H1 (cell line): ENCODE measurements at regions not wholly inside any gene's neighbourhood (a gene's known extent, or its start where the extent isn't known, plus 50 kb on each side); places are given as distances from the start of the nearest gene placed in this dataset.

Experiments
- CTCF ChIA-PET: fragments of 300-600 bp; sonication (Branson Sonifier 250); formaldehyde crosslinking; loops from one replicate; lab custom pipeline; 2021; ENCODE audit not compliant: partially characterized antibody; lab: Charles Lee
- POLR2A ChIA-PET: fragments of 300-600 bp; sonication (Branson Sonifier 250); formaldehyde crosslinking; loops from one replicate; lab custom pipeline; 2021; ENCODE audit warnings: inconsistent platforms; ENCODE audit not compliant: partially characterized antibody; lab: Charles Lee
- DNase-seq, 2 experiments: peaks; one replicate each; pipeline versions ENCODE4 v3.0.0 to v3.0.0-alpha.2; 2010 to 2022; ENCODE audit warnings: low spot score in 2 of 2, low read depth in 1 of 2, mixed read lengths in 1 of 2
- FAIRE-seq: peaks from 2 replicates; lab custom pipeline; 2011; peaks lifted over from hg19 to GRCh38; lab: Jason Lieb, UNC
- H2AFZ ChIP-seq: 2 replicates; pipeline ENCODE4 v1.8.1; 2012; ENCODE audit warnings: low read length, inconsistent platforms
- H2AK5ac ChIP-seq: 2 replicates; pipeline ENCODE4 v1.6.1; 2013; ENCODE audit warnings: low read depth, low read length
- H2BK120ac ChIP-seq: replicated peaks from 2 replicates; pipeline ENCODE3; 2013; ENCODE audit warnings: low read depth, low read length, inconsistent platforms
- H2BK12ac ChIP-seq: 2 replicates; pipeline ENCODE4 v1.6.1; 2013; ENCODE audit warnings: low read depth, low read length
- H2BK15ac ChIP-seq: 2 replicates; pipeline ENCODE4 v1.6.1; 2013; ENCODE audit warnings: low read length
- H2BK20ac ChIP-seq: 2 replicates; pipeline ENCODE4 v1.6.1; 2013; ENCODE audit warnings: low read length
- H2BK5ac ChIP-seq: 2 replicates; pipeline ENCODE4 v1.6.1; 2013; ENCODE audit warnings: low read depth, low read length
- H3K14ac ChIP-seq: 2 replicates; pipeline ENCODE4 v1.6.1; 2013; ENCODE audit warnings: inconsistent platforms; ENCODE audit not compliant: insufficient read length
- H3K18ac ChIP-seq: 2 replicates; pipeline ENCODE4 v1.6.1; 2013; ENCODE audit warnings: low read length; ENCODE audit errors: extremely low read depth
- H3K23ac ChIP-seq: 2 replicates; pipeline ENCODE4 v1.6.1; 2013; ENCODE audit warnings: inconsistent platforms; ENCODE audit not compliant: insufficient read length
- H3K23me2 ChIP-seq: 2 replicates; pipeline ENCODE4 v1.6.1; 2013; ENCODE audit warnings: low read depth, low read length
- H3K27ac ChIP-seq: 2 replicates; pipeline ENCODE4 v1.6.1; 2011; ENCODE audit warnings: low read depth, low read length, inconsistent platforms
- H3K27me3 ChIP-seq, 4 experiments: replicated peaks in 1 of 4; 1 replicate in 1 of 4; 2 replicates in 3 of 4; pipeline versions ENCODE4 v1.6.1 to v1.8.1; 2011 to 2013; ENCODE audit warnings: low read length in 3 of 4, mild to moderate bottlenecking in 3 of 4, inconsistent platforms in 2 of 4, mixed read lengths in 2 of 4, moderate library complexity in 1 of 4; ENCODE audit not compliant: control insufficient read depth in 3 of 4, insufficient read depth in 3 of 4; ENCODE audit errors: extremely low read depth in 1 of 4
- H3K36me3 ChIP-seq, 4 experiments: 2 replicates each; pipeline versions ENCODE4 v1.6.1 to v1.8.1; 2011 to 2013; ENCODE audit warnings: mild to moderate bottlenecking in 4 of 4, low read length in 3 of 4, moderate library complexity in 2 of 4, control low read depth in 1 of 4, inconsistent platforms in 1 of 4; ENCODE audit not compliant: insufficient read depth in 4 of 4, control insufficient read depth in 2 of 4
- H3K4ac ChIP-seq: replicated peaks from 2 replicates; pipeline ENCODE3; 2013; ENCODE audit warnings: low read length, low read depth, mixed read lengths, inconsistent platforms; ENCODE audit not compliant: insufficient read length
- H3K4me1 ChIP-seq, 4 experiments: replicated peaks in 1 of 4; 1 replicate in 1 of 4; 2 replicates in 3 of 4; pipeline versions ENCODE4 v1.6.1 to v1.8.1; 2011 to 2013; ENCODE audit warnings: low read length in 3 of 4, inconsistent platforms in 2 of 4, mixed read lengths in 1 of 4; ENCODE audit not compliant: insufficient read depth in 4 of 4, control insufficient read depth in 3 of 4
- H3K4me2 ChIP-seq, 2 experiments: 2 replicates each; pipeline versions ENCODE4 v1.6.1 to v1.8.1; 2011 to 2013; ENCODE audit warnings: low read depth in 2 of 2, low read length in 2 of 2, control low read depth in 1 of 2, inconsistent platforms in 1 of 2, mild to moderate bottlenecking in 1 of 2; ENCODE audit not compliant: insufficient read depth in 1 of 2
- H3K4me3 ChIP-seq, 4 experiments: fragments of 200-600, 300-600 bp in 1 of 4; sonication (generic), shearing (Covaris generic), sonication (Bioruptor Twin) in 1 of 4; 2 replicates each; pipeline versions ENCODE4 v1.5.1 to v1.8.1; 2011 to 2016; ENCODE audit warnings: low read length in 4 of 4, low read depth in 3 of 4, control low read depth in 2 of 4, inconsistent platforms in 2 of 4, mild to moderate bottlenecking in 2 of 4, mixed read lengths in 1 of 4, moderate library complexity in 1 of 4; ENCODE audit not compliant: insufficient read depth in 2 of 4; ENCODE audit errors: extremely low read depth in 1 of 4
- H3K56ac ChIP-seq: replicated peaks from 2 replicates; pipeline ENCODE3; 2013; ENCODE audit warnings: low read depth, mild to moderate bottlenecking, mixed read lengths, low read length, inconsistent platforms; ENCODE audit not compliant: insufficient read length
- H3K79me1 ChIP-seq: 2 replicates; pipeline ENCODE4 v1.6.1; 2013; ENCODE audit warnings: low read depth, low read length, control low read depth
- H3K79me2 ChIP-seq, 2 experiments: 2 replicates each; pipeline versions ENCODE4 v1.6.1 to v1.8.1; 2012 to 2013; ENCODE audit warnings: low read length in 2 of 2, mild to moderate bottlenecking in 2 of 2, inconsistent platforms in 1 of 2; ENCODE audit not compliant: insufficient read depth in 2 of 2, control insufficient read depth in 1 of 2
- H3K9ac ChIP-seq, 4 experiments: replicated peaks in 1 of 4; 1 replicate in 1 of 4; 2 replicates in 3 of 4; pipeline versions ENCODE4 v1.6.1 to v1.8.1; 2011 to 2013; ENCODE audit warnings: low read depth in 3 of 4, low read length in 3 of 4, control low read depth in 2 of 4, mild to moderate bottlenecking in 2 of 4, moderate library complexity in 2 of 4, inconsistent platforms in 1 of 4; ENCODE audit errors: extremely low read depth in 1 of 4
- H3K9me3 ChIP-seq, 2 experiments: 2 replicates each; pipeline versions ENCODE4 v1.6.1 to v1.8.1; 2012 to 2013; ENCODE audit warnings: mild to moderate bottlenecking in 2 of 2, moderate library complexity in 2 of 2, control low read depth in 1 of 2, inconsistent platforms in 1 of 2, low read depth in 1 of 2, low read length in 1 of 2, mixed read lengths in 1 of 2; ENCODE audit not compliant: insufficient read depth in 2 of 2
- H4K20me1 ChIP-seq, 2 experiments: replicated peaks in 1 of 2; 2 replicates each; pipeline versions ENCODE3 to v1.8.1; 2011 to 2013; ENCODE audit warnings: inconsistent platforms in 2 of 2, low read length in 2 of 2, mild to moderate bottlenecking in 1 of 2; ENCODE audit not compliant: insufficient read depth in 2 of 2, control insufficient read depth in 1 of 2
- H4K5ac ChIP-seq: 2 replicates; pipeline ENCODE4 v1.6.1; 2013; ENCODE audit warnings: low read length, low read depth, mixed read lengths, inconsistent platforms; ENCODE audit not compliant: insufficient read length
- H4K8ac ChIP-seq: 2 replicates; pipeline ENCODE4 v1.8.0; 2013; ENCODE audit warnings: mild to moderate bottlenecking, moderate library complexity, low read length, inconsistent platforms; ENCODE audit not compliant: insufficient read depth; ENCODE audit errors: extremely low read depth
- H4K91ac ChIP-seq: replicated peaks from 2 replicates; pipeline ENCODE3; 2013; ENCODE audit warnings: low read length, mixed read lengths, inconsistent platforms; ENCODE audit not compliant: insufficient read length
- ASH2L ChIP-seq: fragments of 200-600, 300-600 bp; sonication (generic); IDR thresholded peaks from one replicate; pipeline ENCODE4 v1.7.1; 2017; ENCODE audit warnings: low read length
- CBX5 ChIP-seq: fragments of 300-800, 300-1000 bp; sonication (generic); IDR thresholded peaks from 2 replicates; pipeline ENCODE4 v1.7.1; 2016; ENCODE audit warnings: antibody characterized with exemption, low read length, low read depth
- E2F6 ChIP-seq: IDR thresholded peaks from 2 replicates; pipeline ENCODE4 v1.6.1; 2012; ENCODE audit warnings: inconsistent platforms
- FOSL1 ChIP-seq: IDR thresholded peaks from 2 replicates; pipeline ENCODE4 v1.6.1; 2011; ENCODE audit warnings: mild to moderate bottlenecking, low read depth, low read length, moderate library complexity; ENCODE audit not compliant: insufficient read depth
- JUN ChIP-seq: IDR thresholded peaks from 2 replicates; pipeline ENCODE4 v1.6.1; 2011; ENCODE audit warnings: low read depth, mild to moderate bottlenecking, improper control_type of control experiment, low read length
- MAFK ChIP-seq: IDR thresholded peaks from 2 replicates; pipeline ENCODE4 v1.6.1; 2012; ENCODE audit warnings: low read depth, mild to moderate bottlenecking, improper control_type of control experiment, low read length
- RAD21 ChIP-seq, 2 experiments: IDR thresholded peaks in 1 of 2; conservative IDR thresholded peaks in 1 of 2; 2 replicates each; pipeline ENCODE4 v1.6.1; 2011; ENCODE audit warnings: low read depth in 2 of 2, low read length in 2 of 2, improper control_type of control experiment in 1 of 2, inconsistent platforms in 1 of 2, mild to moderate bottlenecking in 1 of 2, moderate library complexity in 1 of 2
- YY1 ChIP-seq: IDR thresholded peaks from 2 replicates; pipeline ENCODE4 v1.6.1; 2011; ENCODE audit warnings: low read depth, mild to moderate bottlenecking, low read length
- WGBS, 2 experiments: shearing (Covaris generic) in 1 of 2; methylation state at CpG; one replicate each; pipeline versions ENCODE4 v1.1.6 to v1.1.7; 2013 to 2015; ENCODE audit warnings: low lambda C conversion rate in 2 of 2, mixed read lengths in 2 of 2, inconsistent platforms in 1 of 2, low coverage in 1 of 2, missing lambda C conversion rate in 1 of 2; ENCODE audit not compliant: insufficient replicate concordance in 2 of 2, insufficient coverage in 1 of 2, insufficient read length in 1 of 2; ENCODE audit errors: extremely low coverage in 1 of 2, missing lambda C conversion rate in 1 of 2; 5-methylcytosine and 5-hydroxymethylcytosine counted together

- Histone ChIP-seq H3K23ac (no peak overlapping the region), H3K23me2 (no peaks in the 10 kb centered on the region; the same call in 1 of the 2 replicates), H2BK120ac (no peak overlapping the region), H2BK12ac (no peak overlapping the region), H2BK20ac (no peak overlapping the region), H3K14ac (no peak overlapping the region), H3K27me3 (no peaks in the 10 kb centered on the region), H3K79me1 (no peaks in the 10 kb centered on the region), H3K27ac (no peak overlapping the region), H2BK15ac (no peak overlapping the region), H4K91ac (no peak overlapping the region), H2AK5ac (no peak overlapping the region), H3K4me2 (no peak overlapping the region), H2AFZ (no peak overlapping the region), H3K79me2 (no peaks in the 10 kb centered on the region), H4K20me1 (no peaks in the 10 kb centered on the region), H4K5ac (no peak overlapping the region), H2BK5ac (no peak overlapping the region), H3K9ac (no peak overlapping the region), H3K4me1 (no peaks in the 10 kb centered on the region; a peak in 1 of 7 replicates), H3K56ac (no peak overlapping the region), H3K18ac (no peak overlapping the region), H3K4me3 (no peak overlapping the region), H4K8ac (no peak overlapping the region), H3K9me3 (no peaks in the 10 kb centered on the region), H3K4ac (no peak overlapping the region), H3K36me3 (no peaks in the 10 kb centered on the region)
- FAIRE-seq, result no peak
- ChIA-PET CTCF (interaction anchor here (1.2 kb wide), 1 partner anchor 39 kb away, joined by 3 read pairs; no protein-coding TSS in a partner anchor), POLR2A (no interaction called here)
- 89% methylated on average over 3 of the region's 3 CpGs; no CpG with 5 or more reads in 1 of the 2 experiments for WGBS, 2 experiments
- no peak for DNase-seq
- no peak for TF ChIP-seq CBX5
- no peak for TF ChIP-seq MAFK
- TF ChIP-seq JUN, result no peak
- no peak for TF ChIP-seq FOSL1
- TF ChIP-seq E2F6, result no peak
- TF ChIP-seq ASH2L, result no peak
- no peak for TF ChIP-seq RAD21 (IDR thresholded peaks at IDR 0.05 in 1 of 2, conservative IDR thresholded peaks at IDR 0.05 in 1 of 2; ENCODE audit: low read depth in 2 of 2, low read length in 2 of 2)
- TF ChIP-seq YY1, result no peak
Measured at GRCh38 chr2:204333861-204334260, 211.4 kb upstream of the PARD3B start.
